ENCODE measurements at regions not wholly inside any gene's neighbourhood (a gene's known extent, or its start where the extent isn't known, plus 50 kb on each side); places are given as distances from the start of the nearest gene placed in this dataset.
"Not testable (repeated sequence)": the region's sequence is repeated elsewhere in the genome, so short reads cannot be mapped to it uniquely, and the experiment has no call there.

- not testable (repeated sequence) for DNase-seq
Observed at GRCh38 chr13:109702030-109702597, 84.3 kb downstream of the IRS2 start.

- no peak for DNase-seq
Observed at GRCh38 chr13:109700176-109700575, 86.2 kb downstream of the IRS2 start.

GRCh38 chr13:109699628-109700071 is 86.7 kb downstream of the IRS2 start:
- no peak for DNase-seq

- DNase-seq, result no peak
Observed at GRCh38 chr13:109698779-109699178, 87.6 kb downstream of the IRS2 start.

GRCh38 chr13:109697936-109698335 is 88.4 kb downstream of the IRS2 start:
- no peak for DNase-seq

GRCh38 chr13:109695402-109696190 is 90.8 kb downstream of the IRS2 start:
- no peak for DNase-seq

- no peak for DNase-seq
Observed at GRCh38 chr13:109694972-109695371, 91.4 kb downstream of the IRS2 start.

GRCh38 chr13:109693213-109693612 is 93.2 kb downstream of the IRS2 start:
- DNase-seq, result no peak

GRCh38 chr13:109691689-109692088 is 94.7 kb downstream of the IRS2 start:
- DNase-seq, result no peak

- no peak for DNase-seq
Observed at GRCh38 chr13:109687559-109688448, 98.6 kb downstream of the IRS2 start.

- DNase-seq, result no peak
Observed at GRCh38 chr13:109685203-109685602, 101.2 kb downstream of the IRS2 start.

- no peak for DNase-seq
Observed at GRCh38 chr13:109684824-109685202, 101.6 kb downstream of the IRS2 start.

GRCh38 chr13:109684084-109684823 is 102.1 kb downstream of the IRS2 start:
- DNase-seq, result no peak

GRCh38 chr13:109682534-109683244 is 103.7 kb downstream of the IRS2 start:
- DNase-seq, result no peak

GRCh38 chr13:109680930-109681329 is 105.5 kb downstream of the IRS2 start:
- DNase-seq, result no peak

GRCh38 chr13:109680288-109680687 is 106.1 kb downstream of the IRS2 start:
- no peak for DNase-seq

GRCh38 chr13:109678459-109678858 is 107.9 kb downstream of the IRS2 start:
- no peak for DNase-seq

- no peak for DNase-seq
Observed at GRCh38 chr13:109677206-109677605, 109.2 kb downstream of the IRS2 start.

GRCh38 chr13:109673477-109673876 is 112.9 kb downstream of the IRS2 start:
- no peak for DNase-seq

- DNase-seq, result no peak
Observed at GRCh38 chr13:109672545-109672944, 113.8 kb downstream of the IRS2 start.

GRCh38 chr13:109671919-109672318 is 114.5 kb downstream of the IRS2 start:
- DNase-seq, result no peak

GRCh38 chr13:109670776-109671175 is 115.6 kb downstream of the IRS2 start:
- no peak for DNase-seq
